ENCODE measurements at regions not wholly inside any gene's neighbourhood (a gene's known extent, or its start where the extent isn't known, plus 50 kb on each side); places are given as distances from the start of the nearest gene placed in this dataset.

GRCh38 chr3:18062657-18063025 is 320.2 kb upstream of the TBC1D5 start:
- dilution Hi-C loops (cut with MboI; ENCODE audit: extremely low pct_ligation_motif_present, low sequenced_read_pairs), result no loop called here
- Histone ChIP-seq H2AFZ (ENCODE audit: control insufficient read depth, low read length) (no peak overlapping the region), H3K9me3 (ENCODE audit: control insufficient read depth, low read depth, low read length) (no peaks in the 10 kb centered on the region), H3K79me2 (ENCODE audit: control insufficient read depth, insufficient read depth, low read length) (no peaks in the 10 kb centered on the region), H3K4me2 (ENCODE audit: control insufficient read depth, extremely low read depth, insufficient read depth, low read depth, low read length) (peak overlapping the region; percentile 6), H3K4me1 (ENCODE audit: control insufficient read depth, extremely low read depth, insufficient read depth, low read length) (peaks cover 24% of the 10 kb centered on the region), H3K9me1 (ENCODE audit: control insufficient read depth, extremely low read depth, insufficient read depth, low read length) (no peaks in the 10 kb centered on the region), H3K36me3 (ENCODE audit: control insufficient read depth in 2 of 2, extremely low read depth in 1 of 2, insufficient read depth in 2 of 2, low read length in 2 of 2) (no peaks in the 10 kb centered on the region), H3K27me3 (ENCODE audit: control insufficient read depth, extremely low read depth, insufficient read depth, low read length) (no peaks in the 10 kb centered on the region), H4K20me1 (ENCODE audit: control insufficient read depth, extremely low read depth, insufficient read depth, low read length) (no peaks in the 10 kb centered on the region), H3K4me3 (ENCODE audit: control insufficient read depth in 2 of 3, extremely low read depth in 1 of 3, insufficient read depth in 2 of 3, low read depth in 1 of 3, low read length in 3 of 3) (no peak overlapping the region), H3K27ac (ENCODE audit: control insufficient read depth, insufficient read depth, low read length) (no peak overlapping the region), H3K9ac (ENCODE audit: control insufficient read depth, extremely low read depth, insufficient read depth, low read length) (no peak overlapping the region)
- TF ChIP-seq EZH2 (IDR thresholded peaks at IDR 0.05; ENCODE audit: low read length), result no peak
- TF ChIP-seq, protein P1, sequence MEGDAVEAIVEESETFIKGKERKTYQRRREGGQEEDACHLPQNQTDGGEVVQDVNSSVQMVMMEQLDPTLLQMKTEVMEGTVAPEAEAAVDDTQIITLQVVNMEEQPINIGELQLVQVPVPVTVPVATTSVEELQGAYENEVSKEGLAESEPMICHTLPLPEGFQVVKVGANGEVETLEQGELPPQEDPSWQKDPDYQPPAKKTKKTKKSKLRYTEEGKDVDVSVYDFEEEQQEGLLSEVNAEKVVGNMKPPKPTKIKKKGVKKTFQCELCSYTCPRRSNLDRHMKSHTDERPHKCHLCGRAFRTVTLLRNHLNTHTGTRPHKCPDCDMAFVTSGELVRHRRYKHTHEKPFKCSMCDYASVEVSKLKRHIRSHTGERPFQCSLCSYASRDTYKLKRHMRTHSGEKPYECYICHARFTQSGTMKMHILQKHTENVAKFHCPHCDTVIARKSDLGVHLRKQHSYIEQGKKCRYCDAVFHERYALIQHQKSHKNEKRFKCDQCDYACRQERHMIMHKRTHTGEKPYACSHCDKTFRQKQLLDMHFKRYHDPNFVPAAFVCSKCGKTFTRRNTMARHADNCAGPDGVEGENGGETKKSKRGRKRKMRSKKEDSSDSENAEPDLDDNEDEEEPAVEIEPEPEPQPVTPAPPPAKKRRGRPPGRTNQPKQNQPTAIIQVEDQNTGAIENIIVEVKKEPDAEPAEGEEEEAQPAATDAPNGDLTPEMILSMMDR (optimal IDR thresholded peaks at IDR 0.05 in 1 of 3, IDR thresholded peaks at IDR 0.05 in 1 of 3, conservative IDR thresholded peaks at IDR 0.05 in 1 of 3; ENCODE audit: extremely low read depth in 1 of 3, insufficient read depth in 2 of 3, low read length in 3 of 3), result no peak
- FAIRE-seq (no peak), DNase-seq (ENCODE audit: low read depth, low spot score) (no peak)

DNA sequence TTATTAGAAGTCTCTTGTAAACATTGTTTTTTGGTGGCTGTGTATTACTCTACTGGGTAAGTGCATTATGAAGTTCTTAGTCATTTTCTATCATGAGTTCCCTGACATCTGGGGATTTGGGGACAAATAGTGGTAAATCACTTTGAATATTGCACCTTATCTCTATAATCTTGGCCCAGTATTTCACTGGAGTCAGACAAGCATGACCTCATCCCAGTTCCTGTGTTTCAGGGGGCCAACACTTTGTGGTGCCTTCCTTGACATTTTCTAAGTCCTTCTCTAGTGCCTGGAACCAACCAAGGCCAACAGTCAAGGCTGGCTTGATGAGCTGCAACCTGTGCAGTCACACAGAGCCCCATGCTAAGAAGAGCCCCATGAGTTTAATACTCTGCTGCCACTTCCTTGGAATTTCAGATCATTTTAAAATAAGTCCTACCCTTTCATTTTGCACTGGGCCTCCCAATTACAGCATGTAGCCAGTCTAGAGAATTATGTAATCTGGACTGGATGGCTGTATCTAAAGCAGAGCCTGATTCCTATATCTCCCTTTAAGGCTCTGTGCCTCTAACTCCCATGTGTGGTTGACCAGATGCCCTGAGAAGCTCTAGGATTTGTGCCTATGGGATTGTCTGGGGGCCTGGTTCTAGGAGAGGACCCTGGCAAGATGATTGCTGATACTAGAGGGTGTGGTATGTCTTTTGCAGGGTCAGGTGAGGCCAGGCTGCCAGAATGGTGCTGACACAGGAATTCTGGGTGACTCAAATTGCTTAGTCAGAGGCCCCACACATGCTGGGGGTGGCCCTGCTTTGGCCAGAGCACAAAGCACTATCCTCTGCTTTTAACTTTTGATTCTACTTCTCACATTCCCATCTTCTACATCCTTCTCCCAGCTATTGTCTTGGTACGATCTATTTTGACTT is 319.6 kb upstream of the TBC1D5 start:
- Histone ChIP-seq H3K9ac (ENCODE audit: control insufficient read depth, extremely low read depth, insufficient read depth, low read length) (no peak overlapping the region), H3K36me3 (ENCODE audit: control insufficient read depth in 2 of 2, extremely low read depth in 1 of 2, insufficient read depth in 2 of 2, low read length in 2 of 2) (no peaks in the 10 kb centered on the region), H3K9me1 (ENCODE audit: control insufficient read depth, extremely low read depth, insufficient read depth, low read length) (no peaks in the 10 kb centered on the region), H2AFZ (ENCODE audit: control insufficient read depth, low read length) (peak overlapping the region; percentile 20), H3K27ac (ENCODE audit: control insufficient read depth, insufficient read depth, low read length) (no peak overlapping the region), H3K9me3 (ENCODE audit: control insufficient read depth, low read depth, low read length) (no peaks in the 10 kb centered on the region), H4K20me1 (ENCODE audit: control insufficient read depth, extremely low read depth, insufficient read depth, low read length) (no peaks in the 10 kb centered on the region), H3K27me3 (ENCODE audit: control insufficient read depth, extremely low read depth, insufficient read depth, low read length) (no peaks in the 10 kb centered on the region), H3K4me3 (ENCODE audit: control insufficient read depth in 2 of 3, extremely low read depth in 1 of 3, insufficient read depth in 2 of 3, low read depth in 1 of 3, low read length in 3 of 3) (no peak overlapping the region), H3K4me2 (ENCODE audit: control insufficient read depth, extremely low read depth, insufficient read depth, low read depth, low read length) (peak overlapping the region; percentile 6), H3K79me2 (ENCODE audit: control insufficient read depth, insufficient read depth, low read length) (no peaks in the 10 kb centered on the region), H3K4me1 (ENCODE audit: control insufficient read depth, extremely low read depth, insufficient read depth, low read length) (peaks cover 18% of the 10 kb centered on the region)
- DNase-seq (ENCODE audit: low read depth, low spot score) (no peak), FAIRE-seq (peak; percentile 62)
- TF ChIP-seq EZH2 (IDR thresholded peaks at IDR 0.05; ENCODE audit: low read length), result no peak
- TF ChIP-seq, protein P1 (optimal IDR thresholded peaks at IDR 0.05 in 1 of 3, IDR thresholded peaks at IDR 0.05 in 1 of 3, conservative IDR thresholded peaks at IDR 0.05 in 1 of 3; ENCODE audit: extremely low read depth in 1 of 3, insufficient read depth in 2 of 3, low read length in 3 of 3), result no peak
- dilution Hi-C loops (cut with MboI; ENCODE audit: extremely low pct_ligation_motif_present, low sequenced_read_pairs), result no loop called here
